GM18505 (cell line): ENCODE measurements at regions not wholly inside any gene's neighbourhood (a gene's known extent, or its start where the extent isn't known, plus 50 kb on each side); places are given as distances from the start of the nearest gene placed in this dataset.

Experiments
- ATAC-seq: cut with Tn5 transposase; IDR thresholded peaks from one replicate; pipeline ENCODE4 v1.9.1; 2021; ENCODE audit not compliant: unreplicated experiment
- POLR2A ChIP-seq: IDR thresholded peaks from 4 replicates; pipeline ENCODE4 v1.6.1; 2011; ENCODE audit warnings: borderline replicate concordance; ENCODE audit not compliant: insufficient read depth, insufficient read length; ENCODE audit errors: extremely low read depth

GRCh38 chr5:41617843-41618515, 107.6 kb upstream of the PLCXD3 start:
- no peak for TF ChIP-seq POLR2A
- no peak for ATAC-seq

GRCh38 chr5:41610386-41610785, 100.0 kb upstream of the PLCXD3 start:
- no peak for TF ChIP-seq POLR2A
- ATAC-seq, result no peak

GRCh38 chr5:41600731-41601130, 90.3 kb upstream of the PLCXD3 start:
- no peak for ATAC-seq
- TF ChIP-seq POLR2A, result no peak

- TF ChIP-seq POLR2A, result no peak
- ATAC-seq, result no peak
These were observed 87.6 kb upstream of the PLCXD3 start for GRCh38 chr5:41598011-41598410.

- no peak for ATAC-seq
- TF ChIP-seq POLR2A, result no peak
These were observed 77.3 kb upstream of the PLCXD3 start for GRCh38 chr5:41587668-41588067.

- no peak for TF ChIP-seq POLR2A
- no peak for ATAC-seq
These were observed 64.8 kb upstream of the PLCXD3 start for GRCh38 chr5:41575110-41575779.

- ATAC-seq, result no peak
- no peak for TF ChIP-seq POLR2A
These were observed 64.0 kb upstream of the PLCXD3 start for GRCh38 chr5:41574391-41574790.
